Activated CD4-positive, alpha-beta T cell treated with anti-CD3 and anti-CD28 coated beads, Interleukin-2, Interleukin-4, amounts not matched to agents 100 ng/mL and 50 ng/mL, durations not matched to agents 16 hours and 8 hours (primary cell): ENCODE measurements at regions not wholly inside any gene's neighbourhood (a gene's known extent, or its start where the extent isn't known, plus 50 kb on each side); places are given as distances from the start of the nearest gene placed in this dataset.
"Not testable (repeated sequence)": the region's sequence is repeated elsewhere in the genome, so short reads cannot be mapped to it uniquely, and the experiment has no call there.

Experiments used
- DNase-seq: peaks from one replicate; pipeline ENCODE4 v3.0.0-alpha.2; 2020; ENCODE audit warnings: low spot score

- no peak for DNase-seq
Observed at GRCh38 chr20:50360921-50361320, 149.3 kb upstream of the PTPN1 start.

- not testable (repeated sequence) for DNase-seq
Observed at GRCh38 chr20:50362177-50362576, 148.0 kb upstream of the PTPN1 start.

- no peak for DNase-seq
Observed at GRCh38 chr20:50363027-50363426, 147.2 kb upstream of the PTPN1 start.

- DNase-seq: no peak
Observed at GRCh38 chr20:50363479-50363878, 146.7 kb upstream of the PTPN1 start.

GRCh38 chr20:50364542-50364941 is 145.6 kb upstream of the PTPN1 start:
- no peak for DNase-seq

- peak; percentile 32 for DNase-seq
Observed at GRCh38 chr20:50366270-50367103, 143.7 kb upstream of the PTPN1 start.

- no peak for DNase-seq
Observed at GRCh38 chr20:50367104-50367674, 143.0 kb upstream of the PTPN1 start.

- DNase-seq: no peak
Observed at GRCh38 chr20:50367739-50368375, 142.3 kb upstream of the PTPN1 start.

GRCh38 chr20:50368386-50368785 is 141.8 kb upstream of the PTPN1 start:
- no peak for DNase-seq

- no peak for DNase-seq
Observed at GRCh38 chr20:50368813-50369224, 141.4 kb upstream of the PTPN1 start.

GRCh38 chr20:50369225-50370035 is 140.8 kb upstream of the PTPN1 start:
- no peak for DNase-seq

- no peak for DNase-seq
Observed at GRCh38 chr20:50370036-50370566, 140.1 kb upstream of the PTPN1 start.

GRCh38 chr20:50371878-50372769 is 138.1 kb upstream of the PTPN1 start:
- DNase-seq: no peak

GRCh38 chr20:50372770-50373088 is 137.5 kb upstream of the PTPN1 start:
- no peak for DNase-seq

GRCh38 chr20:50373674-50374286 is 136.4 kb upstream of the PTPN1 start:
- no peak for DNase-seq

GRCh38 chr20:50374541-50375078 is 135.6 kb upstream of the PTPN1 start:
- DNase-seq: no peak

GRCh38 chr20:50376179-50376887 is 133.8 kb upstream of the PTPN1 start:
- no peak for DNase-seq

- DNase-seq: no peak
Observed at GRCh38 chr20:50376888-50377459, 133.2 kb upstream of the PTPN1 start.
